ENCODE measurements at regions not wholly inside any gene's neighbourhood (a gene's known extent, or its start where the extent isn't known, plus 50 kb on each side); places are given as distances from the start of the nearest gene placed in this dataset.

GRCh38 chr16:6258056-6258455 is 1074.6 kb upstream of the RBFOX1 start:
- TF ChIP-seq CTCF (conservative IDR thresholded peaks at IDR 0.05; ENCODE audit: low read length) (no peak), EZH2phosphoT487 (IDR thresholded peaks at IDR 0.05; ENCODE audit: borderline replicate concordance, low read depth, low read length) (no peak)
